GM19035 (cell line): ENCODE measurements at regions not wholly inside any gene's neighbourhood (a gene's known extent, or its start where the extent isn't known, plus 50 kb on each side); places are given as distances from the start of the nearest gene placed in this dataset.

Experiments used
- ATAC-seq: cut with Tn5 transposase; IDR thresholded peaks from one replicate; pipeline ENCODE4 v1.9.1; 2021; ENCODE audit not compliant: unreplicated experiment

- ATAC-seq, result no peak
Measured at GRCh38 chr9:14471041-14471440, 157.1 kb upstream of the NFIB start.

- ATAC-seq, result no peak
Measured at GRCh38 chr9:14467675-14468374, 153.9 kb upstream of the NFIB start.

GRCh38 chr9:14466828-14467227 lies 152.9 kb upstream of the NFIB start:
- no peak for ATAC-seq

- no peak for ATAC-seq
Measured at GRCh38 chr9:14466429-14466818, 152.5 kb upstream of the NFIB start.

- ATAC-seq, result no peak
Measured at GRCh38 chr9:14462950-14463349, 149.0 kb upstream of the NFIB start.

- no peak for ATAC-seq
Measured at GRCh38 chr9:14455243-14455642, 141.3 kb upstream of the NFIB start.

- no peak for ATAC-seq
Measured at GRCh38 chr9:14453286-14453685, 139.3 kb upstream of the NFIB start.

- ATAC-seq, result no peak
Measured at GRCh38 chr9:14452539-14452938, 138.6 kb upstream of the NFIB start.

- ATAC-seq, result peak; percentile 97
Measured at GRCh38 chr9:14451949-14452348, 138.0 kb upstream of the NFIB start.

GRCh38 chr9:14447103-14447502 lies 133.2 kb upstream of the NFIB start:
- no peak for ATAC-seq

- no peak for ATAC-seq
Measured at GRCh38 chr9:14445946-14446345, 132.0 kb upstream of the NFIB start.

GRCh38 chr9:14442956-14443355 lies 129.0 kb upstream of the NFIB start:
- no peak for ATAC-seq

GRCh38 chr9:14441976-14442651 lies 128.2 kb upstream of the NFIB start:
- no peak for ATAC-seq

GRCh38 chr9:14441115-14441514 lies 127.2 kb upstream of the NFIB start:
- no peak for ATAC-seq

- ATAC-seq, result no peak
Measured at GRCh38 chr9:14440062-14440461, 126.1 kb upstream of the NFIB start.

GRCh38 chr9:14439555-14439954 lies 125.6 kb upstream of the NFIB start:
- no peak for ATAC-seq

- ATAC-seq, result no peak
Measured at GRCh38 chr9:14438232-14439021, 124.5 kb upstream of the NFIB start.

GRCh38 chr9:14437354-14438231 lies 123.7 kb upstream of the NFIB start:
- ATAC-seq, result no peak

GRCh38 chr9:14435871-14436270 lies 121.9 kb upstream of the NFIB start:
- no peak for ATAC-seq

GRCh38 chr9:14434971-14435718 lies 121.2 kb upstream of the NFIB start:
- no peak for ATAC-seq
